ENCODE measurements at regions not wholly inside any gene's neighbourhood (a gene's known extent, or its start where the extent isn't known, plus 50 kb on each side); places are given as distances from the start of the nearest gene placed in this dataset.

- DNase-seq: no peak
These were observed 328.8 kb downstream of the OSR1 start for GRCh38 chr2:19029655-19030054.

GRCh38 chr2:19028587-19029375, 329.6 kb downstream of the OSR1 start:
- DNase-seq: no peak

GRCh38 chr2:19027626-19028025, 330.8 kb downstream of the OSR1 start:
- no peak for DNase-seq

GRCh38 chr2:19026261-19026660, 332.2 kb downstream of the OSR1 start:
- no peak for DNase-seq

GRCh38 chr2:19022334-19022733, 336.1 kb downstream of the OSR1 start:
- DNase-seq: no peak

GRCh38 chr2:19021721-19022120, 336.7 kb downstream of the OSR1 start:
- no peak for DNase-seq

GRCh38 chr2:19021100-19021476, 337.3 kb downstream of the OSR1 start:
- no peak for DNase-seq

- DNase-seq: no peak
These were observed 338.0 kb downstream of the OSR1 start for GRCh38 chr2:19020144-19021099.

GRCh38 chr2:19009510-19009909, 348.9 kb downstream of the OSR1 start:
- no peak for DNase-seq

GRCh38 chr2:19003554-19003953, 354.9 kb downstream of the OSR1 start:
- no peak for DNase-seq

- no peak for DNase-seq
These were observed 357.6 kb downstream of the OSR1 start for GRCh38 chr2:19000776-19001175.

GRCh38 chr2:18999198-18999597, 359.2 kb downstream of the OSR1 start:
- no peak for DNase-seq

GRCh38 chr2:18998491-18998890, 359.9 kb downstream of the OSR1 start:
- no peak for DNase-seq

- no peak for DNase-seq
These were observed 364.6 kb downstream of the OSR1 start for GRCh38 chr2:18993756-18994338.

- no peak for DNase-seq
These were observed 366.9 kb downstream of the OSR1 start for GRCh38 chr2:18991177-18992168.

- no peak for DNase-seq
These were observed 369.7 kb downstream of the OSR1 start for GRCh38 chr2:18988631-18989232.

GRCh38 chr2:18987592-18988073, 370.8 kb downstream of the OSR1 start:
- DNase-seq: no peak

GRCh38 chr2:18987016-18987415, 371.4 kb downstream of the OSR1 start:
- DNase-seq: no peak

GRCh38 chr2:18986046-18986445, 372.4 kb downstream of the OSR1 start:
- DNase-seq: no peak

GRCh38 chr2:18980786-18981430, 377.5 kb downstream of the OSR1 start:
- DNase-seq: no peak

- no peak for DNase-seq
These were observed 378.2 kb downstream of the OSR1 start for GRCh38 chr2:18980104-18980785.

Data from stimulated activated naive CD4-positive, alpha-beta T cell (primary cell).